ENCODE measurements at regions not wholly inside any gene's neighbourhood (a gene's known extent, or its start where the extent isn't known, plus 50 kb on each side); places are given as distances from the start of the nearest gene placed in this dataset.

- no peak overlapping the region for H3K27ac ChIP-seq
- no peak overlapping the region for H3K4me3 ChIP-seq
- no peak for DNase-seq (ENCODE audit: low spot score)
- TF ChIP-seq CTCF (IDR thresholded peaks at IDR 0.05) = no peak
Observed at GRCh38 chr18:57991552-57991951, 52.5 kb upstream of the NEDD4L start.

GRCh38 chr18:57989536-57989935 lies 54.5 kb upstream of the NEDD4L start:
- DNase-seq (ENCODE audit: low spot score) = no peak
- no peak overlapping the region for H3K4me3 ChIP-seq

GRCh38 chr18:57984490-57985115 lies 59.4 kb upstream of the NEDD4L start:
- no peak overlapping the region for H3K4me3 ChIP-seq
- TF ChIP-seq CTCF (IDR thresholded peaks at IDR 0.05) = no peak
- no peak overlapping the region for H3K27ac ChIP-seq
- DNase-seq (ENCODE audit: low spot score) = no peak

More at GRCh38 chr18:57989536-57989935, 54.5 kb upstream of the NEDD4L start:
- no peak for TF ChIP-seq CTCF (IDR thresholded peaks at IDR 0.05)
- no peak overlapping the region for H3K27ac ChIP-seq

- no peak overlapping the region for H3K4me3 ChIP-seq
- TF ChIP-seq CTCF (IDR thresholded peaks at IDR 0.05) = no peak
- no peak overlapping the region for H3K27ac ChIP-seq
- DNase-seq (ENCODE audit: low spot score) = no peak
Observed at GRCh38 chr18:57983965-57984364, 60.1 kb upstream of the NEDD4L start.

- no peak for DNase-seq (ENCODE audit: low spot score)
- no peak for TF ChIP-seq CTCF (IDR thresholded peaks at IDR 0.05)
- Histone ChIP-seq H3K27ac (no peak overlapping the region), H3K4me3 (no peak overlapping the region)
Observed at GRCh38 chr18:57983472-57983871, 60.6 kb upstream of the NEDD4L start.

GRCh38 chr18:57982372-57983021 lies 61.5 kb upstream of the NEDD4L start:
- TF ChIP-seq CTCF (IDR thresholded peaks at IDR 0.05) = no peak
- DNase-seq (ENCODE audit: low spot score) = no peak
- Histone ChIP-seq H3K4me3 (no peak overlapping the region), H3K27ac (no peak overlapping the region)
